Uterus (tissue), 2 donors: ENCODE measurements at regions not wholly inside any gene's neighbourhood (a gene's known extent, or its start where the extent isn't known, plus 50 kb on each side); places are given as distances from the start of the nearest gene placed in this dataset.

Experiments used
- POLR2A ChIP-seq, 2 donors: fragments of 450-650 bp; IDR thresholded peaks; one replicate each; pipeline ENCODE4 v1.6.1; 2016; ENCODE audit warnings: antibody characterized with exemption in 2 of 2, mild to moderate bottlenecking in 1 of 2, moderate library complexity in 1 of 2
- TF ChIP-seq, protein P1 (sequence below), 4 experiments: fragments of 200-600 bp in 2 of 4; fragments of 450-650 bp in 2 of 4; sonication (generic) in 2 of 4; IDR thresholded peaks; one replicate each; pipeline ENCODE4 v1.5.1; 2016 to 2019; ENCODE audit warnings: antibody characterized with exemption in 4 of 4, mild to moderate bottlenecking in 2 of 4, moderate library complexity in 1 of 4

DNA sequence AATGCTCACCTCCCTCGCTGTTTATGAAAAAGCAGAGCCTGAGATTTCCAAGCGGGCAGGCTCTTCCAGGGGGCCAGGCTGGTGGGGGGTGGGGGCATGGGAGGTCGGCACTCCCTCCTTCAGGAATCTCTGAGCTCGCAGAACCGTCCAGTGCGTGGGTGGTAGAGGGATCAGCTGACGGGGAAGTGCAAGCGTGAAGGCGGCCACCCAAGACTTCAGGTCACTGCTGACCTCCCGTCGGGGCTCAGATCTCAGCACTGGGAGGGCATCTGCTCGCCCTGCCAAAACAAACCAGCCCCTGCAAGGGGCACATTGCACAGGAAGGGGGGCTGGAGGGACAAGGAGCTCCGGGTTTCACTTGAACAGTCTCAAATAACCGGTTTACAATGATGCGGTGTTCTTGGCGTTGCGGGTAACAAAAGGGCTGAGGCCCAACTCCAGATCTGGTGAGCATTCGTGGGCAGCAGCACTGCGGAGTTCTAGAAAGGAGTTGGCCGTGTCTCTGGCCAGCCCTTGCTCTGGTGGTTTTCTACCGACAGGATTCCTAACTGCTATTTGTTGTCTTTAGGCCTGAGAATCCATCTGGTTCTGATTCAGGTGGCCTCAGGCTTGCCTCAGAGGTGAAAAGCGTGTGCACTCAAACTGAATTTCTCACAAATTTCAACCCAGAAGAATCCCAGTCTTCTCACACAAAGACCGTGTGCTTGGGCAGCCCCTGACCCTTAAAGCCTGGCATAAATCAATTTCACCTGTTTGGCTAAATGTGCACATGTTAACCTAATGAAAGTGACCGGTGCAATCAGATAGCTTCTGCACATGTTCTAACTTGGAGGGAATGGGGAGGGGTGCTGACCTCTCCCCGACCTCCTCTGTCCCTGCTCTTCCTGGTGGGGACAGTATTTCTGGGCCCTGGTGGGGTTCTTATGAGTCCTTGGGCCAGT is 191.6 kb downstream of the MYLK4 start:
- TF ChIP-seq, protein P1, sequence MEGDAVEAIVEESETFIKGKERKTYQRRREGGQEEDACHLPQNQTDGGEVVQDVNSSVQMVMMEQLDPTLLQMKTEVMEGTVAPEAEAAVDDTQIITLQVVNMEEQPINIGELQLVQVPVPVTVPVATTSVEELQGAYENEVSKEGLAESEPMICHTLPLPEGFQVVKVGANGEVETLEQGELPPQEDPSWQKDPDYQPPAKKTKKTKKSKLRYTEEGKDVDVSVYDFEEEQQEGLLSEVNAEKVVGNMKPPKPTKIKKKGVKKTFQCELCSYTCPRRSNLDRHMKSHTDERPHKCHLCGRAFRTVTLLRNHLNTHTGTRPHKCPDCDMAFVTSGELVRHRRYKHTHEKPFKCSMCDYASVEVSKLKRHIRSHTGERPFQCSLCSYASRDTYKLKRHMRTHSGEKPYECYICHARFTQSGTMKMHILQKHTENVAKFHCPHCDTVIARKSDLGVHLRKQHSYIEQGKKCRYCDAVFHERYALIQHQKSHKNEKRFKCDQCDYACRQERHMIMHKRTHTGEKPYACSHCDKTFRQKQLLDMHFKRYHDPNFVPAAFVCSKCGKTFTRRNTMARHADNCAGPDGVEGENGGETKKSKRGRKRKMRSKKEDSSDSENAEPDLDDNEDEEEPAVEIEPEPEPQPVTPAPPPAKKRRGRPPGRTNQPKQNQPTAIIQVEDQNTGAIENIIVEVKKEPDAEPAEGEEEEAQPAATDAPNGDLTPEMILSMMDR (IDR thresholded peaks at IDR 0.05) = no peak
- no peak for TF ChIP-seq POLR2A (IDR thresholded peaks at IDR 0.05)
